CD8-positive, alpha-beta memory T cell (primary cell): ENCODE measurements at regions not wholly inside any gene's neighbourhood (a gene's known extent, or its start where the extent isn't known, plus 50 kb on each side); places are given as distances from the start of the nearest gene placed in this dataset.
"Not testable (repeated sequence)": the region's sequence is repeated elsewhere in the genome, so short reads cannot be mapped to it uniquely, and the experiment has no call there.

Experiments
- CTCF ChIA-PET: fragments of 350-600 bp; sonication (Branson Sonifier 250); formaldehyde crosslinking; loops from one replicate; lab custom pipeline; 2021; ENCODE audit warnings: antibody characterized with exemption; lab: Charles Lee
- POLR2A ChIA-PET: fragments of 350-600 bp; sonication (Branson Sonifier 250); formaldehyde crosslinking; loops from one replicate; lab custom pipeline; 2021; ENCODE audit warnings: antibody characterized with exemption; lab: Charles Lee
- DNase-seq, 5 donors: peaks; one replicate each; pipeline versions ENCODE4 v3.0.0 to v3.0.0-alpha.2; 2020 to 2022; ENCODE audit warnings: mixed read lengths in 1 of 5
- H3K27ac ChIP-seq: one replicate; pipeline ENCODE4 v1.7.0; 2013; ENCODE audit warnings: low read depth, mild to moderate bottlenecking, low read length, moderate library complexity
- H3K27me3 ChIP-seq: 2 replicates; pipeline ENCODE4 v1.7.0; 2013; ENCODE audit warnings: low read length, mild to moderate bottlenecking; ENCODE audit not compliant: insufficient read depth, poor library complexity, severe bottlenecking
- H3K36me3 ChIP-seq: 2 replicates; pipeline ENCODE4 v1.7.0; 2013; ENCODE audit warnings: mild to moderate bottlenecking, low read length, moderate library complexity; ENCODE audit not compliant: insufficient read depth
- H3K4me1 ChIP-seq: 2 replicates; pipeline ENCODE4 v1.7.0; 2013; ENCODE audit warnings: mild to moderate bottlenecking, low read length, moderate library complexity; ENCODE audit not compliant: insufficient read depth
- H3K4me3 ChIP-seq: 2 replicates; pipeline ENCODE4 v1.7.0; 2013; ENCODE audit warnings: mild to moderate bottlenecking, low read length
- H3K9me3 ChIP-seq: 2 replicates; pipeline ENCODE4 v1.7.0; 2013; ENCODE audit warnings: mild to moderate bottlenecking, low read length
- H3K27ac Mint-ChIP-seq, 8 donors: one replicate each; pipeline ENCODE4 v1.8.0; 2020 to 2021; ENCODE audit warnings: mixed read lengths in 8 of 8, mild to moderate bottlenecking in 6 of 8, inconsistent platforms in 3 of 8, moderate library complexity in 3 of 8
- H3K27me3 Mint-ChIP-seq, 2 donors: one replicate each; pipeline ENCODE4 v1.8.0; 2020 to 2021; ENCODE audit warnings: mixed read lengths in 2 of 2, mild to moderate bottlenecking in 1 of 2, moderate library complexity in 1 of 2
- H3K36me3 Mint-ChIP-seq, 3 donors: one replicate each; pipeline ENCODE4 v1.8.0; 2020 to 2021; ENCODE audit warnings: mixed read lengths in 3 of 3, inconsistent platforms in 1 of 3, mild to moderate bottlenecking in 1 of 3
- H3K4me1 Mint-ChIP-seq, 3 donors: one replicate each; pipeline ENCODE4 v1.8.0; 2020 to 2021; ENCODE audit warnings: mixed read lengths in 3 of 3, inconsistent platforms in 1 of 3, mild to moderate bottlenecking in 1 of 3
- H3K4me3 Mint-ChIP-seq, 7 donors: one replicate each; pipeline ENCODE4 v1.8.0; 2020 to 2021; ENCODE audit warnings: mixed read lengths in 7 of 7, mild to moderate bottlenecking in 6 of 7, moderate library complexity in 4 of 7, inconsistent platforms in 2 of 7
- H3K9me3 Mint-ChIP-seq, 5 donors: one replicate each; pipeline ENCODE4 v1.8.0; 2020 to 2022; ENCODE audit warnings: mixed read lengths in 5 of 5, mild to moderate bottlenecking in 3 of 5, moderate library complexity in 2 of 5, inconsistent platforms in 1 of 5

DNA sequence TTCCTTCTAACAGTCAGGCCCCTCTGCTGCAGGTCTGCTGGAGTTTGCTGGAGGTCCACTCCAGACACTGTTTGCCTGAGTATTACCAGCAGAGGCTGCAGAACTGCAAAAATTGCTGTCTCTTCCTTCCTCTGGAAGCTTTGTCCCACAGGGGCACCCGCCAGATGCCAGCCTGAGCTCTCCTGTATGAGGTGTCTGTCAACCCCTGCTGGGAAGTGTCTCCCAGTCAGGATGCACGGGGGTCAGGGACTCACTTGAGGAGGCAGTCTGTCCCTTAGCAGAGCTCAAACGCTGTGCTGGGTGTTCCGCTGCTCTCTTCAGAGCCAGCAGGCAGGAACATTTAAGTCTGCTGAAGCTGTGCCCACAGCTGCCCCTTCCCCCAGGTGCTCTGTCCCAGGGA lies 105.5 kb downstream of the ARHGAP36 start:
- H3K27me3 ChIP-seq, POLR2A ChIA-PET, H3K4me3 Mint-ChIP-seq, H3K27ac Mint-ChIP-seq, H3K27me3 Mint-ChIP-seq, H3K9me3 Mint-ChIP-seq, H3K4me3 ChIP-seq, H3K36me3 ChIP-seq, H3K4me1 ChIP-seq, H3K36me3 Mint-ChIP-seq, H3K9me3 ChIP-seq, DNase-seq, CTCF ChIA-PET, H3K4me1 Mint-ChIP-seq, H3K27ac ChIP-seq: not testable (repeated sequence)

DNA sequence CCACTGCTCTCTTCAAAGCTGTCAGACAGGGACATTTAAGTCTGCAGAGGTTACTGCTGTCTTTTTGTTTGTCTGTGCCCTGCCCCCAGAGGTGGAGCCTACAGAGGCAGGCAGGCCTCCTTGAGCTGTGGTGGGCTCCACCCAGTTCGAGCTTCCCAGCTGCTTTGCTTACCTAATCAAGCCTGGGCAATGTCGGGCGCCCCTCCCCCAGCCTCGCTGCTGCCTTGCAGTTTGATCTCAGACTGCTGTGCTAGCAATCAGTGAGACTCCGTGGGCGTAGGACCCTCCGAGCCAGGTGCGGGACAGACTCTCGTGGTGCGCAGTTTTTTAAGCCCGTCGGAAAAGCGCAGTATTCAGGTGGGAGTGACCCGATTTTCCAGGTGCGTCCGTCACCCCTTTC lies 99.5 kb downstream of the ARHGAP36 start:
- H3K27me3 Mint-ChIP-seq, H3K27ac Mint-ChIP-seq, POLR2A ChIA-PET, H3K27ac ChIP-seq, H3K4me3 ChIP-seq, H3K9me3 Mint-ChIP-seq, H3K4me1 Mint-ChIP-seq, H3K4me1 ChIP-seq, H3K27me3 ChIP-seq, CTCF ChIA-PET, H3K36me3 ChIP-seq, DNase-seq, H3K4me3 Mint-ChIP-seq, H3K36me3 Mint-ChIP-seq, H3K9me3 ChIP-seq: not testable (repeated sequence)

DNA sequence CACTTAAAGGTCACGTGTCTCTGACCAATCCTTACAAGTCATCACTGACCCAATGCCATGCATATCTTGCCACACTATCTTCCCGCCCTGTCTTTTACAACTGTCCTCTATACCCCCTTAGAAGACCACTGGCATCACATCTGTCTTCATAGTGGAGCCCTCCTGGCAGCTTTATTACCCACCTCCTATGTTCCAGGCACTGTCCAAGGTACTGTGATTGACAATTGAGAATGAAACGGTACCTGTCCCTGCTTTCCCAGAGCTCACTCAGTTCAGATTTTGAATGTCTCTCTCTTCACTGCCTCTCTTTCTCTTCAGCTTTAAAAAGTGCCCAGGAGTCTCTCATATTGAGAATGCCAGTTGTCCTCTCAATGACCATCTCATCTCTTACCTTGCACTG lies 88.6 kb downstream of the ARHGAP36 start:
- H3K9me3 Mint-ChIP-seq, result no peaks in the 10 kb centered on the region
- H3K36me3 Mint-ChIP-seq, result no peaks in the 10 kb centered on the region
- peaks cover 0 to 6% of the 10 kb centered on the region in 2 donors for H3K27me3 Mint-ChIP-seq
- no peak overlapping the region for H3K27ac Mint-ChIP-seq
- POLR2A ChIA-PET, result no interaction called here
- CTCF ChIA-PET, result no interaction called here
- H3K4me1 Mint-ChIP-seq, result no peaks in the 10 kb centered on the region
- Histone ChIP-seq H3K9me3 (no peaks in the 10 kb centered on the region), H3K36me3 (no peaks in the 10 kb centered on the region), H3K4me1 (no peaks in the 10 kb centered on the region), H3K27me3 (no peaks in the 10 kb centered on the region), H3K4me3 (no peak overlapping the region), H3K27ac (no peak overlapping the region)
- no peak overlapping the region for H3K4me3 Mint-ChIP-seq
- no peak for DNase-seq
